ENCODE measurements at regions not wholly inside any gene's neighbourhood (a gene's known extent, or its start where the extent isn't known, plus 50 kb on each side); places are given as distances from the start of the nearest gene placed in this dataset.

GRCh38 chr1:14055442-14056223 lies 355.6 kb downstream of the PRDM2 start:
- Histone ChIP-seq H3K27ac (ENCODE audit: low read depth, low read length) (no peak overlapping the region), H2AFZ (ENCODE audit: low read depth, low read length, severe bottlenecking) (no peak overlapping the region), H3K36me3 (ENCODE audit: low read length) (no peaks in the 10 kb centered on the region), H3K4me3 (ENCODE audit: insufficient read depth, low read length, poor library complexity, severe bottlenecking) (no peak overlapping the region), H3K4me2 (ENCODE audit: low read depth, low read length, poor library complexity, severe bottlenecking) (no peak overlapping the region), H3K9me3 (ENCODE audit: insufficient read depth, low read length) (no peaks in the 10 kb centered on the region), H3K27me3 (ENCODE audit: low read length) (no peaks in the 10 kb centered on the region), H3K79me2 (ENCODE audit: insufficient read depth, low read length) (no peaks in the 10 kb centered on the region), H3F3A (ENCODE audit: insufficient read depth) (no peaks in the 10 kb centered on the region), H3K9ac (ENCODE audit: low read length) (no peak overlapping the region), H3K9me2 (replicated peaks; ENCODE audit: insufficient read depth, low read length) (no peaks in the 10 kb centered on the region), H4K20me1 (ENCODE audit: low read depth, low read length) (no peaks in the 10 kb centered on the region)
- TF ChIP-seq EZH2phosphoT487 (conservative IDR thresholded peaks at IDR 0.05; ENCODE audit: low read length): no peak
- TF ChIP-seq CTCF (IDR thresholded peaks at IDR 0.05; ENCODE audit: insufficient read depth, low read length, poor library complexity, severe bottlenecking): no peak

GRCh38 chr1:14057640-14058039 lies 357.7 kb downstream of the PRDM2 start:
- Histone ChIP-seq H3K36me3 (ENCODE audit: low read length) (no peaks in the 10 kb centered on the region), H3K79me2 (ENCODE audit: insufficient read depth, low read length) (no peaks in the 10 kb centered on the region), H3K9ac (ENCODE audit: low read length) (no peak overlapping the region), H3K27me3 (ENCODE audit: low read length) (no peaks in the 10 kb centered on the region), H3K27ac (ENCODE audit: low read depth, low read length) (no peak overlapping the region), H3K4me3 (ENCODE audit: insufficient read depth, low read length, poor library complexity, severe bottlenecking) (no peak overlapping the region), H3K4me2 (ENCODE audit: low read depth, low read length, poor library complexity, severe bottlenecking) (no peak overlapping the region), H2AFZ (ENCODE audit: low read depth, low read length, severe bottlenecking) (no peak overlapping the region), H3K9me2 (replicated peaks; ENCODE audit: insufficient read depth, low read length) (no peaks in the 10 kb centered on the region), H4K20me1 (ENCODE audit: low read depth, low read length) (no peaks in the 10 kb centered on the region), H3K9me3 (ENCODE audit: insufficient read depth, low read length) (no peaks in the 10 kb centered on the region), H3F3A (ENCODE audit: insufficient read depth) (no peaks in the 10 kb centered on the region)
- TF ChIP-seq EZH2phosphoT487 (conservative IDR thresholded peaks at IDR 0.05; ENCODE audit: low read length) (no peak), CTCF (IDR thresholded peaks at IDR 0.05; ENCODE audit: insufficient read depth, low read length, poor library complexity, severe bottlenecking) (no peak)

GRCh38 chr1:14061204-14061603 lies 361.2 kb downstream of the PRDM2 start:
- Histone ChIP-seq H3K4me2 (ENCODE audit: low read depth, low read length, poor library complexity, severe bottlenecking) (no peak overlapping the region), H3K9ac (ENCODE audit: low read length) (no peak overlapping the region), H3K27me3 (ENCODE audit: low read length) (no peaks in the 10 kb centered on the region), H3F3A (ENCODE audit: insufficient read depth) (no peaks in the 10 kb centered on the region), H2AFZ (ENCODE audit: low read depth, low read length, severe bottlenecking) (no peak overlapping the region), H3K79me2 (ENCODE audit: insufficient read depth, low read length) (no peaks in the 10 kb centered on the region), H3K36me3 (ENCODE audit: low read length) (no peaks in the 10 kb centered on the region), H3K9me2 (replicated peaks; ENCODE audit: insufficient read depth, low read length) (no peaks in the 10 kb centered on the region), H3K27ac (ENCODE audit: low read depth, low read length) (no peak overlapping the region), H4K20me1 (ENCODE audit: low read depth, low read length) (no peaks in the 10 kb centered on the region), H3K4me3 (ENCODE audit: insufficient read depth, low read length, poor library complexity, severe bottlenecking) (no peak overlapping the region), H3K9me3 (ENCODE audit: insufficient read depth, low read length) (no peaks in the 10 kb centered on the region)
- no peak for TF ChIP-seq EZH2phosphoT487 (conservative IDR thresholded peaks at IDR 0.05; ENCODE audit: low read length)
- no peak for TF ChIP-seq CTCF (IDR thresholded peaks at IDR 0.05; ENCODE audit: insufficient read depth, low read length, poor library complexity, severe bottlenecking)

Data from SU-DHL-6 (cell line).